Pancreas (tissue), 10 donors: ENCODE measurements at regions not wholly inside any gene's neighbourhood (a gene's known extent, or its start where the extent isn't known, plus 50 kb on each side); places are given as distances from the start of the nearest gene placed in this dataset.

Experiments used
- ATAC-seq, 4 donors: fragments of 200-7000 bp; cut with Tn5 transposase; one replicate each; pipeline versions ENCODE4 v1.8.0 to v1.9.1; 2020; ENCODE audit warnings: mild to moderate bottlenecking in 4 of 4, moderate library complexity in 4 of 4
- DNase-seq, 6 donors: peaks; one replicate each; pipeline ENCODE4 v3.0.0-alpha.2; 2020
- FAIRE-seq: peaks from 2 replicates; lab custom pipeline; 2012; peaks lifted over from hg19 to GRCh38; lab: Jason Lieb, UNC
- H3K27ac ChIP-seq, 4 donors: fragments of 200-600 bp; sonication (generic); 1 replicate in 3 of 4; 2 replicates in 1 of 4; pipeline versions ENCODE4 v1.5.0 to v1.8.0; 2020
- H3K27me3 ChIP-seq, 4 donors: fragments of 200-600 bp; one replicate each; pipeline ENCODE4 v1.8.0; 2021
- H3K36me3 ChIP-seq, 3 donors: fragments of 200-600 bp; sonication (generic) in 1 of 3; one replicate each; pipeline versions ENCODE4 v1.5.0 to v1.8.0; 2020 to 2021
- H3K4me1 ChIP-seq, 3 donors: fragments of 200-600 bp; one replicate each; pipeline ENCODE4 v1.8.0; 2021
- H3K4me3 ChIP-seq, 4 donors: fragments of 200-600 bp; sonication (generic) in 2 of 4; one replicate each; pipeline versions ENCODE4 v1.5.0 to v1.8.0; 2020 to 2021
- H3K9me3 ChIP-seq, 4 donors: fragments of 200-600 bp; one replicate each; pipeline ENCODE4 v1.8.0; 2021
- CTCF ChIP-seq, 4 donors: fragments of 200-600 bp; sonication (generic) in 3 of 4; IDR thresholded peaks; one replicate each; pipeline versions ENCODE4 v1.5.0 to v1.8.0; 2021; ENCODE audit warnings: antibody characterized with exemption in 4 of 4
- WGBS, 2 donors: extraction: QIAGEN DNeasy Blood & Tissue Kit; methylation state at CpG; one replicate each; pipeline ENCODE4 v1.1.7; 2013; 5-methylcytosine and 5-hydroxymethylcytosine counted together
- intact Hi-C, 3 donors: fragments of 100-400 bp; cut with DNase I; formaldehyde crosslinking; loops; one replicate each; pipeline versions ENCODE4 v1.11.1 to v1.14.2; 2022
- donor health status: healthy with polysubstance abuse.
- donor health status: DM: no; HTN: no; CAD: no; lungs with moderate emphysema.
- donor health status: DM: no; HTN: no; CAD: no.
- donor health status: control.
- donor health status: control.
- donor health status: Bipolar disorder and iron deficiency.
- donor health status: DM: yes; HTN: yes; CAD: no.
- donor health status: DM: no; HTN: no; CAD: no.
- donor health status: DM: no; HTN: no; CAD: no.
- donor health status: DM: yes; HTN: yes; CAD: no.

GRCh38 chr17:72481572-72481971 lies 360.8 kb downstream of the SOX9 start:
- no peak overlapping the region for H3K27ac ChIP-seq
- WGBS, 2 donors: 85 to 89% methylated on average over 2 of the region's 2 CpGs
- no peaks in the 10 kb centered on the region for H3K9me3 ChIP-seq
- intact Hi-C loops: no loop called here
- DNase-seq: no peak
- H3K27me3 ChIP-seq: no peaks in the 10 kb centered on the region
- no peak overlapping the region for H3K4me3 ChIP-seq
- TF ChIP-seq CTCF (IDR thresholded peaks at IDR 0.05): no peak
- no peak for ATAC-seq
- peaks cover 0 to 24% (median 20%) of the 10 kb centered on the region in 3 donors for H3K4me1 ChIP-seq
- no peaks in the 10 kb centered on the region for H3K36me3 ChIP-seq
- no peak for FAIRE-seq

DNA sequence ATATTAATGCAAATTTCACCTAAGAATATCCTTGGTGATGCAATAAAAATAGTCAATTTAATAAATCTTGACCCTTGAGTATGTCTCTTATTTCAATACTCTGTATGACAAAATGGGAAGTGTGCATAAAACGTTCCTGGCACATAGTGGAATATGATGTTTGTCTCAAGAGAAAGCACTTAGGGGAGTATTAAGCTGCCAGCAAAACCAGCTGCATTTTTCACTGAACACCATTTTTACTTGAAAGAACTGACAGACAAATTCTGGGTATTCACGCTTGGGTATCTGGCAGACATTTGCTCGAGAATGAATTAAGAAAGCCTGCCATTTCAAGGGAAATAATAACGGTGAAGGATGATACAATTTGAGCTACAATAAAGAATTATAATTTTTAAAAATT lies 364.8 kb downstream of the SOX9 start:
- ATAC-seq (no peak), DNase-seq (peak in 1 of 6 donors; percentile 1), FAIRE-seq (no peak)
- no peaks in the 10 kb centered on the region for H3K36me3 ChIP-seq
- peaks cover 0 to 16% (median 10%) of the 10 kb centered on the region in 3 donors for H3K4me1 ChIP-seq
- no peak overlapping the region for H3K27ac ChIP-seq
- H3K9me3 ChIP-seq: no peaks in the 10 kb centered on the region
- no peaks in the 10 kb centered on the region for H3K27me3 ChIP-seq
- no peak overlapping the region for H3K4me3 ChIP-seq
- 84% methylated on average over 4 of the region's 4 CpGs for WGBS, 2 donors
- TF ChIP-seq CTCF (IDR thresholded peaks at IDR 0.05): no peak
- intact Hi-C loops: no loop called here

- Histone ChIP-seq H3K27ac (no peak overlapping the region), H3K27me3 (no peaks in the 10 kb centered on the region), H3K36me3 (no peaks in the 10 kb centered on the region), H3K9me3 (no peaks in the 10 kb centered on the region), H3K4me1 (peaks cover 0 to 16% (median 10%) of the 10 kb centered on the region in 3 donors), H3K4me3 (no peak overlapping the region)
- no peak for TF ChIP-seq CTCF (IDR thresholded peaks at IDR 0.05)
- ATAC-seq (no peak), DNase-seq (no peak), FAIRE-seq (no peak)
- intact Hi-C loops: no loop called here
These were observed 366.0 kb downstream of the SOX9 start for GRCh38 chr17:72486806-72487205.

- intact Hi-C loops: no loop called here
- no peaks in the 10 kb centered on the region for H3K27me3 ChIP-seq
- no peak overlapping the region for H3K4me3 ChIP-seq
- ATAC-seq: peak in 2 of 4 donors; percentile 22 to 26
- no peak for TF ChIP-seq CTCF (IDR thresholded peaks at IDR 0.05)
- no peak for FAIRE-seq
- no peak for DNase-seq
- H3K9me3 ChIP-seq: no peaks in the 10 kb centered on the region
- H3K27ac ChIP-seq: peak overlapping the region in 1 of 4 donors; percentile 3
- H3K4me1 ChIP-seq: peaks cover 0 to 16% (median 10%) of the 10 kb centered on the region in 3 donors
- no peaks in the 10 kb centered on the region for H3K36me3 ChIP-seq
- 72 to 79% methylated on average over 19 of the region's 19 CpGs for WGBS, 2 donors
These were observed 367.1 kb downstream of the SOX9 start for GRCh38 chr17:72487731-72488494.
